Brain microvascular endothelial cell (primary cell): ENCODE measurements at regions not wholly inside any gene's neighbourhood (a gene's known extent, or its start where the extent isn't known, plus 50 kb on each side); places are given as distances from the start of the nearest gene placed in this dataset.
A peak's percentile ranks its signal among the peaks of the same experiment; 100 is the strongest.

Source experiments
- DNase-seq: peaks from one replicate; pipeline ENCODE4 v3.0.0-alpha.2; 2020
- H3K27ac ChIP-seq: fragments of 250-450 bp; sonication (Bioruptor Pico); 2 replicates; pipeline ENCODE4 v1.5.1; 2020; ENCODE audit warnings: mild to moderate bottlenecking, moderate library complexity
- H3K27me3 ChIP-seq: fragments of 250-450 bp; sonication (Bioruptor Pico); replicated peaks from 2 replicates; pipeline ENCODE4 v1.5.1; 2020; ENCODE audit warnings: mild to moderate bottlenecking
- H3K36me3 ChIP-seq: fragments of 250-450 bp; sonication (Bioruptor Pico); replicated peaks from 2 replicates; pipeline ENCODE4 v1.5.1; 2020; ENCODE audit warnings: mild to moderate bottlenecking
- H3K4me3 ChIP-seq: 2 replicates; pipeline ENCODE4 v1.5.1; 2011; ENCODE audit warnings: low read depth, mild to moderate bottlenecking, control low read depth, low read length, moderate library complexity
- in situ Hi-C: cut with HindIII; loops from 2 replicates; pipeline ENCODE4 v1.10.0; 2017; ENCODE audit warnings: low sequenced_read_pairs, low pct_ligation_motif_present
- TF ChIP-seq, protein P1 (sequence below): IDR thresholded peaks from 2 replicates; pipeline ENCODE4 v1.5.1; 2011; ENCODE audit warnings: low read depth, mild to moderate bottlenecking, moderate library complexity, low read length, control low read depth, inconsistent platforms; ENCODE audit errors: missing control alignments

DNA sequence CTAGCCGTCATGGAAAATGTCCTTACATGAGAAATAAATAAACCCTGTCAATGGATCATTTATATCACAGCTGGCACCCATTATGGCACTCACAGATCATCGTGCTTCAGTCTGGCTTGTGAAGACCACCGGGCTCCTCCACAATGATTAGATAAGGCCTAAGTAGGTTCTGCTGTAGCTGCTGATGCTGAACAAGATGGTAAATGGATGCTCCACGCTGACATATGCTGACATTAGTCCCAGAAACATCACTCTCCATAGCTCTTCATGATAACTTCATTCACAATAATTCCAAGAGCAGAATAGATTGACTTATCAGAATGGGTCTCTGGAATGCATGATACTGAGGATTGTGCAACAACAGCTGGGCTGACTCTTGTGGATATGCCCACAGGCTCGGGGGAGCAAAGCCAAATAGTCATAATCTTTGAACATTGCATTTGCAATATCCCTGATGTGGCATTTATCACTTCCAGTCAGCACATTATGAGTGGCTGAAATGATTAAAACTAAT is 63.8 kb upstream of the RXFP2 start:
- TF ChIP-seq, protein P1, sequence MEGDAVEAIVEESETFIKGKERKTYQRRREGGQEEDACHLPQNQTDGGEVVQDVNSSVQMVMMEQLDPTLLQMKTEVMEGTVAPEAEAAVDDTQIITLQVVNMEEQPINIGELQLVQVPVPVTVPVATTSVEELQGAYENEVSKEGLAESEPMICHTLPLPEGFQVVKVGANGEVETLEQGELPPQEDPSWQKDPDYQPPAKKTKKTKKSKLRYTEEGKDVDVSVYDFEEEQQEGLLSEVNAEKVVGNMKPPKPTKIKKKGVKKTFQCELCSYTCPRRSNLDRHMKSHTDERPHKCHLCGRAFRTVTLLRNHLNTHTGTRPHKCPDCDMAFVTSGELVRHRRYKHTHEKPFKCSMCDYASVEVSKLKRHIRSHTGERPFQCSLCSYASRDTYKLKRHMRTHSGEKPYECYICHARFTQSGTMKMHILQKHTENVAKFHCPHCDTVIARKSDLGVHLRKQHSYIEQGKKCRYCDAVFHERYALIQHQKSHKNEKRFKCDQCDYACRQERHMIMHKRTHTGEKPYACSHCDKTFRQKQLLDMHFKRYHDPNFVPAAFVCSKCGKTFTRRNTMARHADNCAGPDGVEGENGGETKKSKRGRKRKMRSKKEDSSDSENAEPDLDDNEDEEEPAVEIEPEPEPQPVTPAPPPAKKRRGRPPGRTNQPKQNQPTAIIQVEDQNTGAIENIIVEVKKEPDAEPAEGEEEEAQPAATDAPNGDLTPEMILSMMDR = no peak
- no peak overlapping the region for H3K27ac ChIP-seq
- in situ Hi-C loops = no loop called here
- DNase-seq = peak; percentile 4
- no peaks in the 10 kb centered on the region for H3K36me3 ChIP-seq
- H3K4me3 ChIP-seq = no peak overlapping the region
- no peaks in the 10 kb centered on the region for H3K27me3 ChIP-seq

DNA sequence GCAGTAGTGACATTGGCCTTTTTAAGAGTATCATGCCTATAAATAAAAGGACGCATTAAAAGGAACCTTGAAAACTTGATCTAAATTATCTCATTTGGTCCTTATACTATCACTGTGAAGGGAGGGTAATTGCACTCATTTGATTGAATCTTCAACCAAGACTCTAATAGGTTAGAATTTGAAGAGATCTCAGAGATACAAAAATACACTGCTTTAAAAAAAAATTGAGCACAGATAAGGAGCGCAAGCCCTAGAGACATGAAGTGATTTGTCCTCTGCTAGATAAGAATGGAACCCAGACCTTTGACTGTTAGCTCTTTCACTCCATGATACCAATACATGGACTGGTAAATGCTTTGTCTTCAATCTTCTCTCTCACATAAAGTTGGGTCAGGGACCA is 58.2 kb upstream of the RXFP2 start:
- no peak overlapping the region for H3K27ac ChIP-seq
- H3K27me3 ChIP-seq = no peaks in the 10 kb centered on the region
- TF ChIP-seq, protein P1 = no peak
- no peaks in the 10 kb centered on the region for H3K36me3 ChIP-seq
- in situ Hi-C loops = no loop called here
- H3K4me3 ChIP-seq = no peak overlapping the region
- DNase-seq = no peak

DNA sequence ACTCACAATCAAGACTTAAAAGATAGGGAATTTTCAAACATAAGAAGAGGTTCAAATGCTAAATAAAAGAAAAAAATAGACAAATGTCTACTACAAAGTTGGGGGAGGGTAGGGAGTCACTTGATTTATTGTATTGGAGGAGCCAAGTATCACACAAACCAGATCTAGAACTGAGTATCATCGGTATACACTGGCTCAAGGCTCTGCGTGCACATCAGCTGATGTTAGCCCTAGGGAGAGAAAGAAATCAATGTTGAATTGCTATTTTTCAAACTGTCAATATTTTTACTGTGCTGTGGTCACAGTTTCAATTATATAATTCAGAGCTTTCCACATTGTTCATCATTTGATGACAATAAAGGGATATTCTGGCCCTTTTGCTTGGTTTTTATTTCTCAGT is 54.9 kb upstream of the RXFP2 start:
- H3K27ac ChIP-seq = no peak overlapping the region
- in situ Hi-C loops = no loop called here
- TF ChIP-seq, protein P1 = no peak
- DNase-seq = no peak
- H3K4me3 ChIP-seq = no peak overlapping the region
- peaks cover 2% of the 10 kb centered on the region for H3K27me3 ChIP-seq
- H3K36me3 ChIP-seq = no peaks in the 10 kb centered on the region

DNA sequence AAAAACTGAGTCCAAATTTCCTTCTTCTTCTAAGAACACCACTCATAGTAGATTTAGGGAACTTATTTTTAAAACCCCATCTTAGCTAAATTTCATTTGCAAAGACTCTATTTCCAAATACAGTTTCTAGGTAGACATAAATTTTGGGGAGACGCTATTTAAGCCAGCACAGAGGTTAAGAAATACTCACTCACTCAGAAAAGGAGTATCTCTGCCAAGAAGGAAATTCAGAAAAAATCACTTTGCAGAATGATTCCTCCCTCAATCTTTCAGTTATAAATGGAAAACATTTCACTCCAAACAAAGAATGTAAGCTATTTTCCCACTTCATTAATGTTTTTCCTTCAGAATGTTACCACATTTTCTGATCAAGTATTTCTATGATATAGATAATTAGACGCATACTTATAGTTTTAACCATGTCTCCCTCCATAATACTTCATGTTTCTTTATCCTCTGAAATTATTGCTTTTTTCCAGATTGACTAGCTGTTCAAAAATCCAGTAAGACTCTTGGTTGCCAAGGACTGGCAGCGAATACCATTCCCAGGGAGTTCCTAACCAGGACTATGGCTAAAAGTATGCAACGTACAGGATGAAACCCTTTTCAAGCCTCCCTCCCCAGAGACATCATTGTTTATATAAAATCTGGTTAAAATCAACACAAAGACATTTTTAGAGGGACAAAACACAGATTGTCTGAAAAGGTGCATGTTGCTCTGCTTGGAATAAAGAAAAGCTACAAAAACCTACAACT is 52.5 kb upstream of the RXFP2 start:
- Histone ChIP-seq H3K27ac (no peak overlapping the region), H3K4me3 (no peak overlapping the region), H3K27me3 (peaks cover 2% of the 10 kb centered on the region), H3K36me3 (no peaks in the 10 kb centered on the region)
- in situ Hi-C loops = no loop called here
- no peak for DNase-seq
- TF ChIP-seq, protein P1 = no peak
